ENCODE measurements at regions not wholly inside any gene's neighbourhood (a gene's known extent, or its start where the extent isn't known, plus 50 kb on each side); places are given as distances from the start of the nearest gene placed in this dataset.
"Not testable (repeated sequence)": the region's sequence is repeated elsewhere in the genome, so short reads cannot be mapped to it uniquely, and the experiment has no call there.

DNA sequence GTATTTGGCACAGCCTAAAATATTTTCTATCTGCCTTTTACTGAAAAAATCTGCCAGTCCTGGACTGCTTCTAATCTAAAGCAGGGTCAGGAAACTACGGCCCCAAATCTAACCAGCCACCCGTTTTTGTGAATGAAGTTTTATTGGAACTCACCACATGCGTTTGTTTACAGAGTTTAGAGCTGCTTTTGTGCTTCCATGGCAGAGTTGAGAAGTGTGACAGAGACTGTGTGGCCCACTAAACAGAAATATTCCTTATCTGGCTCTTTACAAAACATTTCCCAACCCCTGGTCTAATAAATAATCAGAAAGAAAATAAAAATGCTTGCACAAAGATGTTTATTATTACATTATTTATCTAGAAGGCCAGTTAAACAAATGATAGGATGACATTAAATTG is 110.2 kb downstream of the COPRS start:
- DNase-seq, result no peak

DNA sequence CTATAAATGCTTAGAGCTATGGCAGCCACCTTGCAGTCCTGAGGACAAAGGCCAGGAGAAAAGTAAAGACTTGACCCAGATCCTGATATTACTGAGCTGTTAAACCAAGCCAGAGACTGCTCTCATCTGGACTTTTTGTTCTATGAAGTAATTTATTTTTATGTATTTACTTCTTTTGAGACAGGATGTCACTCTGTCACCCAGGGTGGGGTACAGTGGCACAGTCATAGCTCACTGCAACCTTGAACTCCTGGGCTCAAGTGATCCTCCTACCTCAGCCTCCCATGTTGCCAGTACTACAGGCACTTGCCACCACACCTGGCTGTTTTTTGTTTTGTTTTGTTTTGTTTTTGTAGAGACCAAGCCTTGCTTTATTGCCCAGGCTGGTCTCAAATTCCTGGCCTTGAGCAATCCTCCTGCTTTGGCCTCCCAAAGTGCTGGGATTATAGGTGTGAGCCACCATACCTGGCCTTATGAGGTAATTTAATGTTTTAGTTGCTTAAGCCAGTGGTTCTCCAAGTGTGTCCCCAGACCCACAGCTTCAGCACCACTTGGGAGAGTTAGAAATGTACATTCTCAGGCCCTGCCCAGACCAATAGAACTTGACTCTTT is 112.1 kb downstream of the COPRS start:
- no peak for DNase-seq

DNA sequence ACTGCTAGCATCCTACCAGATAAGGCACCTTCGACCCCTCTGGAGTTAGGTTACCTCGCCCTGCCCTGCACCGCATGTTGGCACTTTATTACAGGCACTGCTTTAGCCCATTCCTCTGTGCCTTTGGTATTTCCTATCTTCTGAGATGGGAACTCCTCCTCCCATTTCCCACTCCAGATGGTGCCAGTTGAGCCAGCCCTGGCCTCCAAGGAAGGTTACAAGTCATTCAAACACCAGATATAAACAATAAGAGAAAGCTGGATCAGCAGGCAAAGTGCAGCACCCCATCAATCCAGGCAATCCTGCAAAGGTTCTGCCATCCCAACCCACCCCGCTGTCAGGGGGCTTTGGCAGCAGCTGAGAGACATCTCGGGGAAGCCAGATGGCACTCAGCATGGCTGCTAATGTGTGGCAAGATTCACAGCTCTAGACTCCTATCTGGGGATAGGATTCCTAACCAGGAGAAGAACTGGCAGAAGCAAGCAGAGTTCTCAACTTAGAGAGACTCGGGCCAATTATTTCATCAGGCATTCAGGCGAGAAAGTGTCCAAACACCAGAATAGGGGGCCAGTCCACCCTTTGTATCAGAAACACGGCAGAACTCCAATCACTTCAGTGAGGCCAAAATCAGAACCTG is 113.0 kb downstream of the COPRS start:
- no peak for DNase-seq

DNA sequence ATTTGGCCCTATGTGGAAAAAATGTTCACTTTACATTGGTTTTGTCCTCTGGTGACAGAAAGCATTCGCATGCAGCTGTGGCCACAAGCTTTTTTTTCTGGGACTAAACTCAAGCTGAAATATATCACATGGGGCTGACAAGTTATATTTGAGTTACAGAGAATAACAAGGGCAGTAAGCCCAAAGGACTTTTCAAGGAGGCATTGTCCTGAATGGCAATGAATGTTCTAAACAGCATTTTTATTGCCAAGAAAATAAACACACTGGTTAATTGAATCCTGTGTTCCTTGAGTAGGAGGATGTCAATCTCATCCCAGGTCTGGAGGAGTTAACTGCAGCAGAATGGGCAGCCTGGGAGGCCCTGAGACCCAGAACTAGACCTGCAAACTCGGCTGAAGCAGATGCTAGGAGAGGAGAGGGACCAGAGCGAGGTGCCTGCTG is 114.5 kb downstream of the COPRS start:
- DNase-seq, result no peak

DNA sequence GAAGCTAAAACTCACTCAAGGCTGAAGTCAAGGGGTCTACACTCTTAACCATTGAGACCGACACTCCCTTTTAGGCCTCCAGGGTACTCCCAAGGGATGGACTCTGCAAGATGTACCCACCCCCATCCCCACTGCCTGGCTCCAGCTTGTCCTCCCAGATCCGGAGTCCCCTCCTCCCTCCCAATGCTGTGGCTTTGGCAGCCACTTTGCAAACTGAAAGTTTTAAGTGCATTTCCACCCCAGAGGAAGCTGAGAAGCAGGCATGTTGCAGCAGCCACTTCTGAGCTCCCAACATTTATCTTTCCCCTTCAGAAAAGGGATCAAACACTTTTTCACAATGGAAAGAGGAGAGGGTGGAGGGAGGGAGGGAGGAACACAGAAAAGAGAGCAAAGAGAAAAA is 115.2 kb downstream of the COPRS start:
- no peak for DNase-seq

DNA sequence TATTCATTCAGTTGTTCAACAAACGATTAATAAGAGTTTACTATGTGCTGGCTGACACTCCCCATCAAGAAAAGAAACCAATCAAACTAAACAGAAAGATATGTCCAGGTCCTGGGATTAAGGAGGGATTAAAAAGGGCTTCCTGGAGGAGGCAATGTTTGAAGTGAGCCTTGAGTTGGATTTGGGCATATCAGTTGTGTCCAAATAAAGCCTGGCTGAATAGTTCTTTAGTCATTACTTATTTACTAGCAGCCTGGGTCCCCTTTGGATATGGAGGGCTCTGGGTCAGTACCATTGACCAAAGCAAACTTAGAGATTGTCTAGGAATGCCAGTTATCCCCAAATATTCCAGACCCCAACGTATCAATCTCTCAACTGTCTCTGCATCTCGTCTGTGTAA is 117.7 kb downstream of the COPRS start:
- no peak for DNase-seq

DNA sequence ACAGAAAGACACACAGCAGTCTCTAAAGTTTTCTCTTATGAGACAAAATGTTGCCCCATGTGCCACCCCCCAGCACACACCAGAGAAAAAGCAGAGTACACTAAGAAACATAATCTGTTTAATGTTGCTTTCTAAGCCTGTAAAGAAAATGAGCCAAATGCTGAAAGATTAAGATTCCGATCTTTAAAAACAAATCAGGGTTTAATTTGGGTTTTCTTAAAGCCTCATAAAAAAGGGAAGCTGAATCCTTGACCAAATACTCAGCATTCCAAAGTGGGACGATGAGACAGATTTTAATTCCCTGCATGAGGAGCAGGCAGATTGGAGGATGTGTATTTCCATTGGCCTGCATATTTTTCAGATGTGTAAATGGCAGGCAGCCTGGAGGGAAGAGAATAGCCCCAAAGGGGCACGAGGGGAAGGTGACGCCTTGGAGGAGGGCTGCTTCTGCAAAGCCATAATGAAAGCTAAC is 118.4 kb downstream of the COPRS start:
- no peak for DNase-seq

DNA sequence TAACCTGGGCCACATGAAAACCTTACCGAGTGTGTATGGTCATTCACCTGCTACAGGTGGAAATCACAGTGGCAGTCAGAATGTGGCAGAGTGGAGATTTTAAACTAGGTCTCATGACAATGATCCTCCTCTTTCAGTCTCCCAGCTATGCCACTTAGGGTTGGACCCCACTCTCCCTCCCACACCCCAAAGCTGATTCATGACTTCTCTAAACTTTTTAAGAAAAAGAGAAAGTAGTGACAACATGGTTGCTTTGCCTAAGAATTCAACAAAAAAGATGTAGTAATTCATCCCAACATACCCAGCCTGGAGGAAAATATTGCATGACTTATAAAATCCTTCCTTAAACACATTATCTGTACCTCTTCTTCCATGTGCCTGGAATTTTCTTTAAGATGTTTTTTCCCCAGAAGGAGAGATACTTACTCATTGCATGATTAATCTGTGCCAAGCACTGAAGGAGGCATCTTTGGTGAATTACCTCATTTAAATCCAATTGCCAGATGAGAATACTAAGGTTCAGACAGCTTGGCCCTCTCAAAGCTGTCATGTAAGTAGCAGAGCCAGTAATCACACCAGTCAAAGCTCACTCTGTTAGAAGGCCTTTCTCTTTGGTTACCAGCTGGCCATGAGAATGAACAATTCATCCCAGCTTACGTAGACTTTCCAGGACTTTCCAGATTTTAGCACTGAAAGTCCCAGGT is 119.9 kb downstream of the COPRS start:
- DNase-seq, result no peak

DNA sequence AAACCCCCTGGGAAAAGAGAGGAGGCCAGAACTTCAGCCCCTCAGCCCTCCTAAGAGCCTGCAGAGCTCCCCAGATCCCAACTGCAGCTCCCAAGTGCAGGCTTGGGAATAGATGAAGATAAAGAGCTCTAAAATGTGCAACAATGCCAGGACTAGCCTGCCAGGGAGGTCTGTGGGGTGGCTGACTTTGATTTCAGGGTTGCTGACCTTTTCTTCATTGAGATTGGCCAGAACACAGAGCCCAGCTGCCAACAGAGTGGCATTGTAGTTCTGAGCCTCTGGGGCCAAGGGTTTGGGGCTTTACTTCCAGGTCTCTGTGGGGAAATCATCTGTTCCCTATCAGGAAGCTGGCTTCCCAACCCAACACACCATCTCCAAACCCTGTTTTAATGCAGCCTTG is 120.6 kb downstream of the COPRS start:
- no peak for DNase-seq

DNA sequence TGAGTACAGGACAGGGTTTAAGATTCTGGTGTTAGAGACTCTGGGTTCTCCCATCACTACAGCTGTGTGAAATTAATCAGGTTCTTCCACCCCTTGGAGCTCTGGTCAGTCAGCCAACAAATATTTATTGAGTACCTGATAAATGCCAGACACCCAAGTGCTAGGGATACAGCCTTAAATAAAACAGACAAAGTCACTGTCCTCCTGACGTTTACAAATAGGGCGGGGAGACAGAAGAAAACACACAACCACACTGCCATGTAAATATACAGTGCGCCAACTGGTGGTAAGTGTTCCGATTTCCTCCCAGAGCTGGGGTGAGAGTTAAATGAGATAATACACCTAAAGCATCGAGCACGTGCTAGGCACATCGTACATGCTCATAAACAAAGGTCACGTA is 121.0 kb downstream of the COPRS start:
- DNase-seq, result no peak

DNA sequence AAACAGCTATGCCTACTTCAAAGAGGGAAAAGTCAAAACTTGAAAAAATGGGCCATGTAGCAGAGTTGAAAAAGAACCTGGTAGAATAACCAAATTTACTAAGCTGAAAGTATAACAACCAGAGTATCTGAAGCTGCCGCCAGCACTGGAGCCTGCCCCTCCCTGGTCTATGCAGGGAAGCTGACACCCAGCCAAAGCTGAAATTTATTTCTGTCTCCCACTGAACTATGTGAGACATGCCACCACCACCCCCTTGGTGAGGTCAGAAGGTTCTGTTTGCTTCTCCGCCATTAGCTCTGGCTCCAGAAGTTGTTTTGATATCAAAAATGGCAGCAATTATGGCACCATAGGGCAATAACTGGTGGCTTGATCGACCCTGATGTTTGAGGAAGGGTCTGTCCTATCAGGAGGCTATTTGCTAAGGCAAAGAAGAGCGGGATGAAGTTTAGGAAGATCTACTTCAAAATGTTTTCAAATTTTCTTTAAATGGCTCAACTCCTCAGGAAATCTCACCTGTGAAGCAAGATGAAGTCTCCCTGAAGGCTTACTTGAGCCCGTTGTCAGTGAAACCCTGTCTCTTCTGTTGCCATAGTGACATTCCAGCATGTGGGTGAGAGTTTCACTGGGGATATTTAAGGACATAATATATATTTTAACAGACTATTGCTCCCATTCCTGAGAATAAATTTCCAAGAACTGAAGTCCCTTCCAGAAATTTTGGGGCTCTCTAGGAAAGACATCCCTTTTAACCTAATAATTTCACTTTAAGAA is 122.0 kb downstream of the COPRS start:
- DNase-seq, result no peak

DNA sequence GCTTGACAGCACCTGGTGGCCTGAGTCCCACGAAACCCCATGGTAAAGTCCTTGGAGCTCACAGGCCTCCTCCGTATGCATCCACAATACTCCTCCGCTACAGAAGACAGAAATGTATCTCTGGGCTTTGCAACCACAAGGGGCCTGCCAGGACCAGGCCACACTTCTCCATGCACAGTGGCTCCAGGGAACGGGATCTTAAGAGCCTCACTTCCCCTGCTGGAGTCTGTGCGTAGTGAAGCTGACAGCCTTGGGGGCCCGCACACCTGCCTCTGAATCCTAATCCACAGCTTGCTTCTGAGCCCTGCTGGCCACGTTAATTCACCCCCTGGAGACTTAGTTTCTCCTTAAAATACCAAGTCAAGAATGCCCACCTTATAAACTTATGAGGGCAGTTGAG is 125.7 kb downstream of the COPRS start:
- DNase-seq, result no peak

DNA sequence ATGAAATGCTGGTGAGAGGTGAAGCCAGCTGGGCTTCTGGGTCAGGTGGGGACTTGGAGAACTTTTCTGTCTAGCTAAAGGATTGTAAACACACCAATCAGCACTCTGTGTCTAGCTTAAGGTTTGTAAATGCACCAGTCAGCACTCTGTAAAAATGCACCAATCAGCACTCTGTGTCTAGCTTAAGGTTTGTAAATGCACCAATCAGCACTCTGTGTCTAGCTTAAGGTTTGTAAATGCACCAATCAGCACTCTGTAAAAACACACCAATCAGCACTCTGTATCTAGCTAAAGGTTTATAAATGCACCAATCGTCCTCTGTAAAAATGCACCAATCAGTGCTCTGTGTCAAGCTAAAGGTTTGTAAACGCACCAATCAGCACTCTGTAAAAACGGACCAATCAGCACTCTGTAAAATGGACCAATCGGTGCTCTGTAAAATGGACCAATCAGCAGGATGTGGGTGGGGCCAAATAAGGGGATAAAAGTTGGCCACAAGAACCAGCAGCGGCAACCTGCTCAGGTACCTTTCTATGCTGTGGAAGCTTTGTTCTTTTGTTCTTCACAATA is 127.4 kb downstream of the COPRS start:
- DNase-seq, result not testable (repeated sequence)

DNA sequence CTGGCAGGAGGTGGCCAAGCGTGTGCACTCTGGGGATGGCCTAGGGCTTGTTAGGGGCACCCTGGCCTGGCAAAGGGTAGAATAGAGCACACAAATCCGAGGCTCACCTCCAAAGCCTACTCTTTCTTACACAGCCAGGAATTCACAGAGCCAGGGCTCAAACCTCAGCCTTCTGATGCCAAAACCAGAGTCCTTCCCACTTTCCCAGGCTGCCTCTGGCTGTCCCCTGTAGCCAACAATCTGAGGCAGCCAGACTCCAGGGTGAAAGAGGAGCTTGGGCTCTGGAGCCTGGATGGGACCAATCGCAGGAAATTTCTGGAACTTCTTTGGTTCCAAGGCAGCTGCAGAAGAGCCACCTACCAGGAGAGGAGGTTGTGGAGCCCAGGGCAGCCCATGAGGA is 127.9 kb downstream of the COPRS start:
- DNase-seq, result no peak

DNA sequence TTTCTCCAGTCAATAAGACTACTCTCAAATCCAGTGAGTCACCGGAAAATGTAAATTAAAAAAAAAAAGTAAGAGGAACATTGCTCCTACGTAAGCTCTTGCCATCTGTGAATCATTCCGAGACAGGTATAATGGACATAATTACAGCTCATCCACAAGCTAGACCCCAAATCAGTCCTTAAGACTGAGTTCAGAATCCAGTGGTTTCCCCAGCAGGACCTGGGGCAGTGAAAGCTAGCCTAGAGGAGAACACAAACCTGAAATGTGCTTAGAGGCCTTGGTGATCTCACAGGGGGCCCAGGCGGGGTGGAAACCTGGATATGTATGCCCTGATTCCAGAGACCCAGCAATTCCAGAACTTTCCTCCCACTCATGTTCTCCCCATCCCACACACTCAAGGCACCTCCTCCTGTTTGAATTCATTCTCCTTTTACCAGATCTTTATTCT is 132.0 kb downstream of the COPRS start:
- DNase-seq, result no peak

DNA sequence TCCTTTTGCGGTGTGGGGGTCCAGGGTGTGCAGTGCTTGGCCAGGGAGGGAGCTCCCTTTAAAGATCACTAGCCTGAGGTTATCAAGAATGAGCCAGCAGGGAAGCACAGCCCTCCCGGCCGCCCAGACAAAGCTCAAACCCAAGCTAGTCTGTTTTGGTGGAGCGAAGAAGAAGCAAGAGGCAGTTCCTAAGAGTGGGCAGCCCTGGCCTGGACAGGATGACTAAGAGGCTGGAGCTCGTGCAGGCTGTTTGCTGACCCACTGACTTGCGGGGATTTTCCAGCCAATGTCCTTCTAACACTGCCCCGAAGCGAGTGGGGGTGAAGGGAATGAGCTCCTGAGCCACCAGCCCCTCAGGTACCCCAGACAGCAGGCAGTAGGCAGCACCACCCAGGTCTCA is 134.4 kb downstream of the COPRS start:
- DNase-seq, result no peak

DNA sequence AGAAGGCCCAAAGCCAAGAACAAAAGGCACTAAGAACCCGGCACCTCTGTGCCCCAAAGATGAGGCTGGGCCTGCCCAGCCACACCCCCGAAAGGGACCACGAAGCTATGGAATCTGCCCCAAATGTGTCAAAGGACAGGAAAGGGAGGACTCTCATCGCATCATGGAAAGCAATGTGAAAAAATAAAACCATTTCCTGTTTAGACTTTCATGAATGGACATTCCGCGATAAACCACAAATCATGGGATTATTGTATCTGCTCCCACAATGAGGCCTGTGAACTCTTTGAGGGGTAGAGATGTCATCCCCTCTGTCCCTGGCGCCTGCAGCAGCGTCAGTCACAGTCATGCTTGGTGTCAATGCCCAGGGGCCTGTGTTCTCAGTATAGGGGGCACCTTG is 135.0 kb downstream of the COPRS start:
- DNase-seq, result no peak

DNA sequence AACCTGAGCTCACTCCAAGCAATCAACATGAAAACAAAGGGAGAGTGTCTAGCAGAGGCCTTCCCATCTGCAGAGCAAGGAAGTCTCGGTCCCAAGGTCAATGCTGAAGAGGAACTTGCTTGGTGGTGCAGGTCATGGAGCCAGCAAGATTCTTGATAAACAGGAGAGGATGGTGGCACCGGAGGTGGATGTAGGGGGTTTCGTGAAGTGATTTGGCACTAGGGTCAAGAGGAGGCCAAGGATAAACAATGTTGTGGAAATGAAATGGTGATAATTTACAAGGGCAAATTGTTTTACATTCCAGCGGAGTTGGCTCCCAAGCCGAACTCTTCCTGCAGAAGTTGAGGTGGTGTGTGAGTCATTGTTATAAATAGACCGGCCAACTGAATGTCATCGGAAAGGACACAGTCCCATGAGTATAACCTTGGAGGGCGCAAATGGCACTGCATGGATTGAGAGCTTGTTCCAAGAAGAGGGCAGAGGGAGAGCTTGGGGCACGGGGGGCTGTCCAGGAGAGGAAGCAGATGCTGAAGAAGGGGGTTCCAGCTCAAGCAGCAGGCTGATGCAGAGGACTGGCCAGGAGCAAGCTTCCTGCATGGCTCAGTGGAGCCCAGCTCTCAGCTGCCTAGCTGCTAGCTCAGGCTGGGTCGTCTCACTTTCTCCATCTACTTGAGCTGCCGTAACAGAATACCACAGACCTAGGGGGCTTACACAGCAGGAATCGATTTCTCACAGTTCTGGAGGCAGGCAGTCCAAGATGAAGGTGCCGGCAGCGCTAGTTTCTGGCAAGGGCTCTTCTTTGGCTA is 136.6 kb downstream of the COPRS start:
- no peak for DNase-seq

DNA sequence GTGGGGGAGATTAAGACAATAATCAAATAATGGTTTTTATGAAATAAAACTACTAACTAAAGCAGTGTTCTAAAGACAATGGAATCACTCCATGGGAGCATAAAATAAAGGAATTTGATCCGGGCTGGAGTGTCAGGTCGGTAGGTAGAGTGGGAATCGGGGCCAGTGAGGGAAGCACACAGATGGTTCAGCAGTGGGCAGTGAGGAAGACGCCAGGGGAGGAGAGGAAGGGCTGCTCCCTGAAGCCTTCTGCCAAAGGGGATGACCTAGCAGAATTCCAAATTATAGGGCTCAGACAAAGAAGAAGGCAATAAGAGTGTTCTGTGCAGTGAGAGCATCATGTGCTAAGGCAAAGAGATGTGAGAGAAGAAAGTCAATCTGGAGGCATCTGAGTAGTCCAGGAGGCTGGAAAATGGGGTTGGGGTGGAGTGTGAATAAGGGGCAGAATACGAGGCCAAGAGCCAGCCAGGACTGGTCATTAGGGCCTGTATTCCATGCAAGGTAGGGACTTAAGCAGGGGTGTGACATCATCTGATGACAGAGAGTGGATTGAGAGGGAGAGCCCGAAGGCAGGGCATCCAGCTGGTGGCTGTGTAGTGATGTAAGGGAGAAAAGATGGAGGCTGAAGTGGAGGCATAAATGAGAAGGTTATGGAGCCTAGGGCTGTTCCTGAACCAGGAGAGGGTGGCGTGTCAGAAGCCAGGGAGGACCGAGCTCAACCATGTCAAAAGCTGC is 137.6 kb downstream of the COPRS start:
- no peak for DNase-seq

DNA sequence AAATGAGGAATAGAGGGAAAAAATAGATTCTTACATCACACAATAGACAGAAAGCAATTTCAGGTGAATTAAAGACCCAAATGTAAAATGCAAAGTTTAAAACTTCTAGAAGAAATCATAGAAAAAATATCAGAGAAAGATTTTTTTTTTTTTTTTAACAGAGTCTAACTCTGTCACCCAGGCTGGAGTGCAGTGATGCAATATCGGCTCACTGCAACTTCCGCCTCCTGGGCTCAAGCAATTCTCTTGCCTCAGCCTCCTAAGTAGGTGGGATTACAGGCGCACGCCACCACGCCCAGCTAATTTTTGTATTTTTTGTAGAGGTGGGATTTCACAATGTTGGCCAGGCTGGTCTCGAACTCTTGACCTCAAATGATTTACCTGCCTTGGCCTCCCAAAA is 141.8 kb downstream of the COPRS start:
- DNase-seq, result not testable (repeated sequence)
